OCI-LY7 (cell line): ENCODE measurements at regions not wholly inside any gene's neighbourhood (a gene's known extent, or its start where the extent isn't known, plus 50 kb on each side); places are given as distances from the start of the nearest gene placed in this dataset.

Experiments used
- BruUV-seq: library from RNA; stranded (reverse); fragments of 400-500 nt; replicated peaks from 2 replicates; lab custom pipeline; 2021; lab: Mats Ljungman, UMichigan
- CTCF ChIA-PET: fragments of 300-600 bp; sonication (Branson Sonifier 250); formaldehyde crosslinking; loops from one replicate; lab custom pipeline; 2022; ENCODE audit warnings: antibody characterized with exemption; ENCODE audit not compliant: unreplicated experiment; lab: Charles Lee
- POLR2A ChIA-PET: fragments of 300-600 bp; sonication (Branson Sonifier 250); formaldehyde crosslinking; loops from one replicate; lab custom pipeline; 2022; ENCODE audit warnings: antibody characterized with exemption; lab: Charles Lee
- DNase-seq: peaks from one replicate; pipeline ENCODE4 v3.0.0-alpha.2; 2015; ENCODE audit warnings: low spot score
- H2AFZ ChIP-seq: fragments of 200-600 bp; sonication (generic), shearing (Covaris generic); 2 replicates; pipeline ENCODE4 v1.6.1; 2014; ENCODE audit warnings: mild to moderate bottlenecking, antibody characterized with exemption, low read length, moderate library complexity
- H3K27ac ChIP-seq: fragments of 200-600 bp; sonication (generic); 2 replicates; pipeline ENCODE4 v1.5.1; 2014; ENCODE audit warnings: mixed run types, low read depth, mild to moderate bottlenecking, moderate library complexity, low read length, inconsistent platforms; ENCODE audit not compliant: poor library complexity, severe bottlenecking
- H3K36me3 ChIP-seq: fragments of 200-600 bp; sonication (generic); 2 replicates; pipeline ENCODE4 v1.6.1; 2014; ENCODE audit warnings: mild to moderate bottlenecking, antibody characterized with exemption, low read length, moderate library complexity, mixed read lengths; ENCODE audit not compliant: insufficient read depth
- H3K4me1 ChIP-seq: fragments of 200-600 bp; sonication (generic); 2 replicates; pipeline ENCODE4 v1.5.1; 2014; ENCODE audit warnings: mild to moderate bottlenecking, low read length; ENCODE audit not compliant: insufficient read depth, poor library complexity, severe bottlenecking
- H3K4me2 ChIP-seq: fragments of 200-600 bp; sonication (generic); 2 replicates; pipeline ENCODE4 v1.6.1; 2014; ENCODE audit warnings: mild to moderate bottlenecking, low read length
- H3K4me3 ChIP-seq: fragments of 200-600 bp; sonication (generic); 2 replicates; pipeline ENCODE4 v1.5.1; 2014; ENCODE audit warnings: mild to moderate bottlenecking, low read depth, low read length; ENCODE audit not compliant: poor library complexity, severe bottlenecking
- H3K79me2 ChIP-seq: fragments of 200-600 bp; sonication (generic); 2 replicates; pipeline ENCODE4 v1.6.1; 2016; ENCODE audit warnings: low read depth, mild to moderate bottlenecking, low read length, moderate library complexity, mixed read lengths; ENCODE audit not compliant: insufficient read depth
- H3K9me2 ChIP-seq: fragments of 200-600 bp; sonication (generic); 2 replicates; pipeline ENCODE4 v1.6.1; 2016; ENCODE audit warnings: mild to moderate bottlenecking, low read length, mixed read lengths; ENCODE audit not compliant: insufficient read depth
- H3K9me3 ChIP-seq: fragments of 200-600 bp; sonication (generic); 2 replicates; pipeline ENCODE4 v1.6.1; 2014; ENCODE audit warnings: mild to moderate bottlenecking, mixed run types, low read length, mixed read lengths
- H4K20me1 ChIP-seq: fragments of 200-600 bp; sonication (generic); 2 replicates; pipeline ENCODE4 v1.6.1; 2014; ENCODE audit warnings: mild to moderate bottlenecking, antibody characterized with exemption, low read length, moderate library complexity, mixed read lengths; ENCODE audit not compliant: insufficient read depth
- EZH2phosphoT487 ChIP-seq: fragments of 200-600 bp; sonication (generic); IDR thresholded peaks from 2 replicates; pipeline ENCODE4 v1.6.1; 2018; ENCODE audit warnings: low read depth, borderline replicate concordance, mild to moderate bottlenecking, mixed run types, antibody characterized with exemption, low read length, moderate library complexity, mixed read lengths
- intact Hi-C: fragments of 100-400 bp; cut with micrococcal nuclease; formaldehyde crosslinking; loops from one replicate; pipeline ENCODE4 v1.10.0; 2022; ENCODE audit not compliant: unreplicated experiment
- TF ChIP-seq, protein P1 (sequence below): fragments of 200-600 bp; sonication (generic); conservative IDR thresholded peaks from 2 replicates; pipeline ENCODE4 v1.5.1; 2014; ENCODE audit warnings: mild to moderate bottlenecking, antibody characterized with exemption, low read length, moderate library complexity, mixed read lengths

- H2AFZ ChIP-seq: no peak overlapping the region
- no TSS peak for BruUV-seq
- no peaks in the 10 kb centered on the region for H4K20me1 ChIP-seq
- no peaks in the 10 kb centered on the region for H3K79me2 ChIP-seq
- no peaks in the 10 kb centered on the region for H3K36me3 ChIP-seq
- no peaks in the 10 kb centered on the region for H3K9me2 ChIP-seq
- no peaks in the 10 kb centered on the region for H3K9me3 ChIP-seq
- no peak overlapping the region for H3K4me2 ChIP-seq
- no peaks in the 10 kb centered on the region for H3K4me1 ChIP-seq
- H3K27ac ChIP-seq: no peak overlapping the region
- ChIA-PET POLR2A (interaction anchor here (1.5 kb wide), 1 partner anchor 9 kb away, joined by 3 read pairs; no protein-coding TSS in a partner anchor), CTCF (no interaction called here)
- H3K4me3 ChIP-seq: no peak overlapping the region
- TF ChIP-seq EZH2phosphoT487: no peak
- TF ChIP-seq, protein P1, sequence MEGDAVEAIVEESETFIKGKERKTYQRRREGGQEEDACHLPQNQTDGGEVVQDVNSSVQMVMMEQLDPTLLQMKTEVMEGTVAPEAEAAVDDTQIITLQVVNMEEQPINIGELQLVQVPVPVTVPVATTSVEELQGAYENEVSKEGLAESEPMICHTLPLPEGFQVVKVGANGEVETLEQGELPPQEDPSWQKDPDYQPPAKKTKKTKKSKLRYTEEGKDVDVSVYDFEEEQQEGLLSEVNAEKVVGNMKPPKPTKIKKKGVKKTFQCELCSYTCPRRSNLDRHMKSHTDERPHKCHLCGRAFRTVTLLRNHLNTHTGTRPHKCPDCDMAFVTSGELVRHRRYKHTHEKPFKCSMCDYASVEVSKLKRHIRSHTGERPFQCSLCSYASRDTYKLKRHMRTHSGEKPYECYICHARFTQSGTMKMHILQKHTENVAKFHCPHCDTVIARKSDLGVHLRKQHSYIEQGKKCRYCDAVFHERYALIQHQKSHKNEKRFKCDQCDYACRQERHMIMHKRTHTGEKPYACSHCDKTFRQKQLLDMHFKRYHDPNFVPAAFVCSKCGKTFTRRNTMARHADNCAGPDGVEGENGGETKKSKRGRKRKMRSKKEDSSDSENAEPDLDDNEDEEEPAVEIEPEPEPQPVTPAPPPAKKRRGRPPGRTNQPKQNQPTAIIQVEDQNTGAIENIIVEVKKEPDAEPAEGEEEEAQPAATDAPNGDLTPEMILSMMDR: no peak
- no peak for DNase-seq
- intact Hi-C loops: no loop called here
Observed at GRCh38 chr12:74983917-74984316, 225.7 kb downstream of the KCNC2 start.

- Histone ChIP-seq H2AFZ (no peak overlapping the region), H3K4me2 (no peak overlapping the region), H3K79me2 (no peaks in the 10 kb centered on the region), H4K20me1 (no peaks in the 10 kb centered on the region), H3K36me3 (no peaks in the 10 kb centered on the region), H3K27ac (no peak overlapping the region), H3K4me3 (no peak overlapping the region), H3K9me3 (no peaks in the 10 kb centered on the region), H3K9me2 (no peaks in the 10 kb centered on the region), H3K4me1 (no peaks in the 10 kb centered on the region)
- ChIA-PET POLR2A (interaction anchor here (0.9 kb wide), 1 partner anchor 10 kb away, joined by 3 read pairs; no protein-coding TSS in a partner anchor), CTCF (no interaction called here)
- DNase-seq: no peak
- intact Hi-C loops: no loop called here
- no TSS peak for BruUV-seq
- TF ChIP-seq EZH2phosphoT487: no peak
- TF ChIP-seq, protein P1: no peak
Observed at GRCh38 chr12:74984631-74985030, 225.0 kb downstream of the KCNC2 start.

DNA sequence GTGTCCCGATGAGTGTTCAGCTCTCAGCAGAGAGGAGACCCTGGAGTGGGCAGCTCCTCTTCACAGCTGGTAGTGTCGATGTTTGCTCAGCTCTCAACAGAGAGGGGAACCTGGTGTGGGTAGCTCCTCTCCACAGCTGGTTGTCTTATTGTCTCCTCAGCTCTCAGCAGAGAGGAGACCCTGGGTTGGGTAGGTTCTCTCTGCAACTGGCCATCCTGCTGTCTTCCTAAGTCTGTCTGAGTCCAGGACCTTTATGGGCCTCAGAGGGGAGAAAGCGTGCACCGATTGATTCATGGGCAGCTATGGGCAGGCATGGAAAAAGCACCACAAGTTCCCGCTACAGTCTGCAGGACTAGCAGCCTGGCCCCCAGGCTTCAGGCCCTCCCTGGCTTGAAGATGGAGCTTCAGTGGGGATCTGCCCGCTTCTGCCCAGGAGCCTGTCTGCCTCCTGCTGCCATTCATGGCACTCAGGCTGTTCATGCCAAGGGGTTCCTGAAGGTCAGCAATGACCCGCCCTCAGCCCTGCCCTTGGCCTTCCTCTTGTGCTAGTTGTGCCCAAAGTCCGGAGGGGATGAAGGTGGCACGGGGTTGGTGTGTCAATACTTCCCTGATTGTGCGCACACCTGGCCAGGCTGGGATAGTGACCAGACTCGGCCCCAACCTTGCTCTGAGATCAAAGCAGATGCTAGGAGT, 224.2 kb downstream of the KCNC2 start:
- no TSS peak for BruUV-seq
- H3K4me2 ChIP-seq: no peak overlapping the region
- no peaks in the 10 kb centered on the region for H3K36me3 ChIP-seq
- H3K79me2 ChIP-seq: no peaks in the 10 kb centered on the region
- no peaks in the 10 kb centered on the region for H3K9me2 ChIP-seq
- H3K9me3 ChIP-seq: no peaks in the 10 kb centered on the region
- intact Hi-C loops: no loop called here
- no peaks in the 10 kb centered on the region for H4K20me1 ChIP-seq
- ChIA-PET CTCF (no interaction called here), POLR2A (interaction anchor here (1.2 kb wide), 1 partner anchor 11 kb away, joined by 3 read pairs; no protein-coding TSS in a partner anchor)
- no peaks in the 10 kb centered on the region for H3K4me1 ChIP-seq
- DNase-seq: no peak
- no peak overlapping the region for H2AFZ ChIP-seq
- no peak overlapping the region for H3K4me3 ChIP-seq
- TF ChIP-seq, protein P1: no peak
- no peak for TF ChIP-seq EZH2phosphoT487
- H3K27ac ChIP-seq: no peak overlapping the region
